SH-SY5Y (cell line): ENCODE measurements at regions not wholly inside any gene's neighbourhood (a gene's known extent, or its start where the extent isn't known, plus 50 kb on each side); places are given as distances from the start of the nearest gene placed in this dataset.

Experiments
- GATA2 ChIP-seq: IDR thresholded peaks from 2 replicates; pipeline ENCODE4 v1.6.1; 2011; ENCODE audit warnings: mild to moderate bottlenecking, low read depth, low read length
- GATA3 ChIP-seq: IDR thresholded peaks from 2 replicates; pipeline ENCODE4 v1.6.1; 2011; ENCODE audit warnings: low read depth, mild to moderate bottlenecking, low read length, moderate library complexity

DNA sequence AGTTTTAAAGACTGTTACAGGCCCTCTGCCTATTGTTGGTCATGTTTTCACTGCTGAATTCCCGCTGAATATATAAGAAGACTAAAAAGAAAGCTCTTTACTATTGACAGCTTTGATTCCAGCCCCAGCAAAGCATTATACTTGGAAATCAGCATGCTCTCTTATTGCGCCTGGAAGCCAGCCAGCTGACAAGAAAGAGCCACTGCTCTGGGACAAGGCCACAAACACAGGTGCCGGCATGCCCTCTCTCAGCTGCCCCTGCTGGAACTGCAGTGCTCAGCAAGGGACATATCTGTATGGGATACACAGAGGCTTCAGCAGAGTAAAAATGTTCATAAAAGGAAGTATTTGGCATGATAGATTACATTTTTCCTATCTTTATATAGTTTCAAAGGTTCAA is 523.9 kb downstream of the ADRA2A start:
- no peak for TF ChIP-seq GATA2
- no peak for TF ChIP-seq GATA3

- TF ChIP-seq GATA2 (no peak), GATA3 (no peak)
These were observed 535.4 kb downstream of the ADRA2A start for GRCh38 chr10:111612273-111612672.

DNA sequence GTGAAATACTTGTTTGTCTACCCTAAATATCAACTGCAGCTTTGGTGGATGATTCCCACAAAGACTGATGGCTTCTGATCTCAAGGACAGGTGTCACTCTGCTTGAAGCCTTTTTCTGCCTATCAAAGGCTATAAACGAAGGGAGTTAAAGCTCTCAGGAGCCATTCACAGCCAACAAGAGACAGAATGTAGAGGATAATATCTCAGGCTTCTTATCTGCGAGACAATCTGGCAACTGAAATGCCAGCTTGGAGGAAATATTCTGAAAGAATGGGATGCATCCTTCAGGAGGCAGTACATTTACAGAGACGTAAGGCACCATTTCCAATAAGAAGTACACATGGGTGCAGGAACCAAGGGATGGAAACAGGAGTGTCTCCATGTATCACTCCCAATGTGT is 549.4 kb downstream of the GPAM start:
- no peak for TF ChIP-seq GATA3

DNA sequence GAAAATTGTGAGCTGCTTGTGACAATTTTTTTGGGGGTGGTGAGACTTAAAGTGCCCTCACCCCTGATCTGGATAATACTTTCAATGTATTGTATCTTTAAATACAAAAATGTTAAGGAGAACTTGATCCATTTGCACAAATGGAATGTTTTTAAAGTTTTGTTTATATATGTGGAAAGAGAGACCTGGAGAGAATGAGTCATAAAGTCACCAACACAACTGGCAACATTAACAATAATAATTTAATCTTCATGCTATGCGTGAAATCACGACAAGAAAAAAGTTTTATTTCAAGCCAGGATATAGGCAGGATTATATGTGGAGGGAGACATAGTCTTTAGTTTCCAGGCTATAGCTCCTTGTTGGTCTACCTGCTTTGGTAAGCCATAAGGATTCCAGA is 537.5 kb downstream of the GPAM start:
- TF ChIP-seq GATA2 (no peak), GATA3 (no peak)

DNA sequence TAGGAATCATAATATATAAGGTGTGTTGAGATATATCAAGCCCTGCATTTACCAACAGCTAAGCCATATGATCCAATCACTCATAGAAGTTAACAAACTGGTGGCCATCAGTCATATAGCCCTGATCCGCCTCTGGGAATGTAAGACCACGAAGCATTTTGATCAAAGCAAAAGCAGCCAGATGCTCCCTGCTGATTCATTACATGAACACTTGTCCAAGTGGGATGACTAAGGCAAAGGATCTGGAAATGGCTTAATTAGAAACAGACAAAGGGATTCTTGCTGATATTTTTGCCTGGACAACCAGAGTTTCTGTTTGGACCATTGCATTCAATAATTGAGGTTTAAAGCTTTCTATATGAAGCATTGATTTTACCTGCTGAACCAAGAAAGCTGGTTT is 535.5 kb downstream of the GPAM start:
- TF ChIP-seq GATA3 (no peak), GATA2 (peak; percentile 10; the same call in 1 of the 2 replicates)

DNA sequence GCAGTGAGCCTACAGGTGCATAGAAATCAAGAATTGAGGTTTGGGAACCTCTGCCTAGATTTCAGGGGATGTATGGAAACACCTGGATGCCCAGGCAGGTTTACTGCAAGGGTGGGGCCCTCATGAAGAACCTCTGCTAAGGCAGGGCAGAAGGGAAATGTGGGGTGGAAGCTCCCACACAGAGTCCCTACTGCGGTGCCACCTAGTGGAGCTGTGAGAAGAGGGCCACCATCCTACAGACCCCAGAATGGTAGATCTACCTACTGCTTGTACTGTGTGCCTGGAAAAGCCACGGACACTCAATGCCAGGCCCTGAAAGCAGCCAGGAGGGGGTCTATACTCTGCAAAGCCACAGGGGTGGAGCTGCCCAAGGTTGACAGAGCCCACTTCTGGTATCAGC is 533.5 kb downstream of the GPAM start:
- TF ChIP-seq GATA2: no peak

DNA sequence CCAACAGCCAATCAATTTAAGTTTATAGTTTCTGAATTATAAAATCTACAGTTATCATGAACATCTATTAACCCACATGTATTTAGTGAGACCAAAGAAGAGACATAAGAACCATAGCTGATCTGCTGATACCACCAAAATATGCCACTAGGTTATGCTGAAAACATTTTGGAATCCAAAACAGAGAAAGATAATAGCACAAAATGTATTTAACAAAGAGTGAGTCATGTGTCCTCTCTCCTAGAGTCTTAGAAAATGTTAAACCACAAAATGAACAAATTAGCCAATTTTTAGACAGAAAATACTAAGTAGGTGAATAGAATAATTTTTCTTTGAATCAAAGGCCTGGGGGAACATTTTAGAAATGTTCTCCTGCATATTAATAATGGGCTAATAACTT is 527.5 kb downstream of the GPAM start:
- TF ChIP-seq GATA3 (no peak), GATA2 (no peak)

- TF ChIP-seq GATA3 (no peak), GATA2 (no peak)
These were observed 505.8 kb downstream of the GPAM start for GRCh38 chr10:111677759-111678158.

- no peak for TF ChIP-seq GATA2
- no peak for TF ChIP-seq GATA3
These were observed 496.8 kb downstream of the GPAM start for GRCh38 chr10:111686796-111687195.

- TF ChIP-seq GATA3 (no peak), GATA2 (no peak)
These were observed 484.9 kb downstream of the GPAM start for GRCh38 chr10:111698711-111699110.

GRCh38 chr10:111703986-111704385 is 479.6 kb downstream of the GPAM start:
- TF ChIP-seq GATA3 (no peak), GATA2 (no peak)

DNA sequence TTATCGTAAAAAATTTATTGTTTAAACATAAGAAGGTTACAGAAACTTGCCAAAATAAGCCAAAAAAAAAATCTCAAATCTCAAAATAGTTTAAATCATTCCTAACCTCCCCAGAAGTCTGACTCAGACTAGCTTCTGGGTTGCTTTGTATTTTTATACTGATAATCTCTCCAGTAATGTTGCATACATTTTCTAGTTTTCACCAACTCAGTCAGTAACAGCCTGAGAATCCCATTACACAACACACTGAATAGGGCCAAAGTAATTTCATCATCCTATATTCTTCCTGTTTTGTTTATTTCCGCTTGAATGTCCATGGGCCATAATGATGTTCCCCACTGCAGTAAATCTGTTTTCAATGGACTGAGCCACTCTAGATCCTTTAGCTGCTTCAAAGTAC is 478.5 kb downstream of the GPAM start:
- TF ChIP-seq GATA3 (no peak), GATA2 (no peak)

DNA sequence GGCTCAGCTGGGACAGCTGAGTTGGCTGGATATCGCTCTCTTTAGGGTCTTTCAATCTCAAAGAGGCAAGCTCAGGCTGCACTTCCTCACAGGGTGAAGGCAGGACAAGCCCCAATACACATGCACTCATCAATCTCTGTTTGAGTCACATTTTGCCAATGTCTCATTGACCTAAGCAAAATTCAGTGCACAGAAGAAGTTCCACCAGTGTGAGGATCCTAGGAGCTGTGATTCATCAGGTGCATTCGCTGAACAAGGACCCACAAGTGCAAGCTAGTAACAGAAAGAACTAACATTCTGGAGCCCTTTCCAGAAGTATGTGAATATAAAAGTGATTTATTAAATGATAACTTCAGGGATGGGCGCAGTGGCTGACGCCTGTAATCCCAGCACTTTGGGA is 477.2 kb downstream of the GPAM start:
- TF ChIP-seq GATA3 (no peak), GATA2 (no peak)

- TF ChIP-seq GATA2 (no peak), GATA3 (no peak)
These were observed 476.5 kb downstream of the GPAM start for GRCh38 chr10:111707076-111707475.

DNA sequence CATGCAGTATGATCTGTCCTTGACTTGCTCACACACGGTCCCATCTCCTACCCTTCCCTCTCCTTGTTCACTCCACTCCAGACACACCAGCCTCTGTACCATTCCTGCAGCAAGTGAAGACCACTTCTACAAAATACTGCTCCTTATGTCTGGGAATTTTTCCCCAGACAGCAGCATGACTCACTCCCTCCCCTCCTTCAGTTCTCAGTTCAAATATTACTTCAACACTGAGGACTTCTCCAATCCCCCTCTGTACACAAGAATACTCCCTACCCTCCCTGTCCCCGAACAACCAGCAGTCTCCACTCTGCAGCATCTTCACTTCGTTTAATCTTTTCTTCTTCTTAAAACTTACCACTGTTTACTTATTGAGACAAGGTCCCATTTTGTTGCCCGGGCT is 474.0 kb downstream of the GPAM start:
- TF ChIP-seq GATA3 (no peak), GATA2 (no peak)

DNA sequence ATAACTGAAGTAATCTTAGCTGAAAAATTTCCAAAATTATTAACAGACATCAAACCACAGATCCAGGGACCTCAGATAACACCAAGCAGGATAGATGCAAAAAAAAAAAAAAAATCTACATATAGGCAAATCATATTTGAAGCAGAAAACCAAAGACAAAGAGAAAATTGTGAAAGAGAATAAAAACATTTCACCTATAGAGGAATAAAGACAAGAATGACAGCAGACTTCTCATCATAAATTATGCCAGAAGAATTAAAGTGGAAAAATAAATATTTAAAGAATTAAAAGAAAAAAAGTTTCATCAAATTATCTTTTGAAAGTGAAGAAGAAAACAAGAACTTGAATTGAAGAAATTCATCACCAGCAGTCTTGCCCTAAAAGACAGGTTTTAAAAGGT is 467.5 kb downstream of the GPAM start:
- TF ChIP-seq GATA2 (no peak), GATA3 (no peak)

DNA sequence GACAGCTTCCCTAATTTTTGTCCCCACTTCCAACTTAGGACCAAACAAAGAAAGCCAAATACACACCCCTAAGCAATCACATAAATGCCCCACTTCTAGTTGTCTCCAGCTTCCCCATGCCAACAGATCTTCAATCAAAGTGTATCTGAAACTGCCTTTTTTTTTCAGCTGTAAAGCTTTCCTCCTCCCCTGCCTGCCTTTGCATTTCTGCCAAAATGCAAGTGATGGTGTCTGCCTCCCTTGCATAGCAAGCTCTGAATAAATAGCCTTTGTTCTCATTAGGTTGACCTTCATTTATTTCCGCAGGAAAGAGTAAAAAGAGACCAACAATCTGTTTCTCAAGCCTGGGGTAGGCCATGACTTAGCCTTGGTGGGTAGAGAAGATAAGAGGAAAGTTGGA is 459.4 kb downstream of the GPAM start:
- TF ChIP-seq GATA2 (no peak), GATA3 (no peak)

DNA sequence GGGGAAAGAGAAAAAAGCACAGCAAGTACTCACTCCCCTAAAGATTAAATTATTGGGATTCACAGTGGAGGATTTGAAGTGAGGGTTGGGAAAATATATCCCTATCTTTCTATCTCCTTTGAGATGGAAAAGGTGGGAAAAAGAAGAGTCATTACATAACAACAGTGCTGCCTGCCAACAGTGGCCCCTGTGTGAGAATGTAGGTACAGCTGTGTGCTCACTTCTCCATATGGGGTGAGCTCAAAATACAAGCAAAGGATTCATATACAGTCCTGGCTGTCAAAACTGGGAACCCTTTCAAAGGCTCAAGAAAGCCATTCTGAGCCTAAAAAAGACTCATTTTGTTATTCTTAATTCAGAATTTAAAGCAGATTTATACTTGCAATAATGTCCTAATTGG is 458.5 kb downstream of the GPAM start:
- TF ChIP-seq GATA2 (no peak), GATA3 (no peak)
